ENCODE measurements at regions not wholly inside any gene's neighbourhood (a gene's known extent, or its start where the extent isn't known, plus 50 kb on each side); places are given as distances from the start of the nearest gene placed in this dataset.

DNA sequence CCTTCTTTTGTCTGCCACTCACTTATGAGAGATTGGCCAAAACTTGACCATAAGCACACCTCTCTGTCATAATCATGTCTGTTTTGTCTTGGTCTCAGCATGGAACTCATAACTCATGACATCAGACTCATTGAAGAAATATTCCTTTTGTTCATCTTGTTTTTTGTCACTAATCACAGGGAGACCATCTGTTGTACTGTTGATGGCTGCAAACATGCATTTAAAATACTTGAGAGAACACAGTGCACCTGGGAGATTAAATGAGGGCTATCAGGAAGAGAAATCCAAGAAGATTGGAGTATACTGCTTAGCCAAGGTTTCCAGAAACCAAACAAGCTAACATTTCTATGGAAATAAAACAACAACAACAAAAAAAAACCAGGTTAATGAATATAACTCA is 689.7 kb downstream of the EPM2A start:
- H3F3A ChIP-seq (ENCODE audit: low read length, unreplicated experiment): no peaks in the 10 kb centered on the region
- intact Hi-C loops (cut with micrococcal nuclease): no loop called here
- no peaks in the 10 kb centered on the region for H3K9me3 ChIP-seq (ENCODE audit: low read length)
- no peak for ATAC-seq
- no peak overlapping the region for H3K4me3 ChIP-seq (ENCODE audit: low read length)
- H4K20me1 ChIP-seq (ENCODE audit: low read length): no peaks in the 10 kb centered on the region
- H3K9me2 ChIP-seq (replicated peaks; ENCODE audit: low read length): no peaks in the 10 kb centered on the region
- H3K36me3 ChIP-seq (ENCODE audit: low read depth, low read length): no peaks in the 10 kb centered on the region
- H3K27ac ChIP-seq (ENCODE audit: low read length): no peak overlapping the region
- H3K9ac ChIP-seq (ENCODE audit: low read length): no peak overlapping the region
- no peaks in the 10 kb centered on the region for H3K79me2 ChIP-seq (ENCODE audit: low read length)
- H3K27me3 ChIP-seq (ENCODE audit: low read length): no peaks in the 10 kb centered on the region
- no peak overlapping the region for H3K4me2 ChIP-seq (ENCODE audit: low read length)
- no peak for TF ChIP-seq EZH2 (IDR thresholded peaks at IDR 0.05; ENCODE audit: low read length, unreplicated experiment)
- DNase-seq: no peak
- BruUV-seq (replicated peaks): no TSS peak
- H3K4me1 ChIP-seq (ENCODE audit: insufficient read depth, low read length): peaks cover 4% of the 10 kb centered on the region; the same call in 1 of the 2 replicates
- ChIA-PET CTCF (no interaction called here), POLR2A (ENCODE audit: unreplicated experiment) (no interaction called here)
- H2AFZ ChIP-seq (ENCODE audit: low read length): no peak overlapping the region

DNA sequence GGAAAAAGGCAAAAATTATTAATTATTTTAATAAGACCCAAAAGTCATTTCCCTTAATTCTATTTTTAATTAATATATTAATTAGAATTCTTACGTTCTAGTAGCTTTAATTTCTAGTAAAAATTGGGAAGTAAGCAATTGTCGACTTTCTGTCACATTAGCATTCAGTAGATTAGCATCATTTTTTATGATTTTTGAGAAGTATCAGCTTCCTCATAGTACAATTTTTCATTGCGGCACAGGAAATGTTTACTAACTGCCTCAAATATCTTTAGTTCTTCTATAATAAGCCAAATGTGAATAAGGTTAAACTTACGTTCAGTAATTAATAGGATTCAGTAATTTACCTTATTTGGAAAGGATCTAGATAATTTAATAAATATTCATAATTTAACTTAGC is 687.4 kb downstream of the EPM2A start:
- no TSS peak for BruUV-seq (replicated peaks)
- peaks cover 4% of the 10 kb centered on the region; the same call in 1 of the 2 replicates for H3K4me1 ChIP-seq (ENCODE audit: insufficient read depth, low read length)
- H3K9ac ChIP-seq (ENCODE audit: low read length): no peak overlapping the region
- POLR2A ChIA-PET (ENCODE audit: unreplicated experiment): no interaction called here
- no peaks in the 10 kb centered on the region for H4K20me1 ChIP-seq (ENCODE audit: low read length)
- H3K9me2 ChIP-seq (replicated peaks; ENCODE audit: low read length): no peaks in the 10 kb centered on the region
- TF ChIP-seq EZH2 (IDR thresholded peaks at IDR 0.05; ENCODE audit: low read length, unreplicated experiment) (no peak), EZH2phosphoT487 (IDR thresholded peaks at IDR 0.05; ENCODE audit: borderline replicate concordance, low read length) (no peak)
- TF ChIP-seq, protein P1, sequence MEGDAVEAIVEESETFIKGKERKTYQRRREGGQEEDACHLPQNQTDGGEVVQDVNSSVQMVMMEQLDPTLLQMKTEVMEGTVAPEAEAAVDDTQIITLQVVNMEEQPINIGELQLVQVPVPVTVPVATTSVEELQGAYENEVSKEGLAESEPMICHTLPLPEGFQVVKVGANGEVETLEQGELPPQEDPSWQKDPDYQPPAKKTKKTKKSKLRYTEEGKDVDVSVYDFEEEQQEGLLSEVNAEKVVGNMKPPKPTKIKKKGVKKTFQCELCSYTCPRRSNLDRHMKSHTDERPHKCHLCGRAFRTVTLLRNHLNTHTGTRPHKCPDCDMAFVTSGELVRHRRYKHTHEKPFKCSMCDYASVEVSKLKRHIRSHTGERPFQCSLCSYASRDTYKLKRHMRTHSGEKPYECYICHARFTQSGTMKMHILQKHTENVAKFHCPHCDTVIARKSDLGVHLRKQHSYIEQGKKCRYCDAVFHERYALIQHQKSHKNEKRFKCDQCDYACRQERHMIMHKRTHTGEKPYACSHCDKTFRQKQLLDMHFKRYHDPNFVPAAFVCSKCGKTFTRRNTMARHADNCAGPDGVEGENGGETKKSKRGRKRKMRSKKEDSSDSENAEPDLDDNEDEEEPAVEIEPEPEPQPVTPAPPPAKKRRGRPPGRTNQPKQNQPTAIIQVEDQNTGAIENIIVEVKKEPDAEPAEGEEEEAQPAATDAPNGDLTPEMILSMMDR (conservative IDR thresholded peaks at IDR 0.05; ENCODE audit: low read depth, low read length): no peak
- H3K79me2 ChIP-seq (ENCODE audit: low read length): no peaks in the 10 kb centered on the region
- no peaks in the 10 kb centered on the region for H3F3A ChIP-seq (ENCODE audit: low read length, unreplicated experiment)
- ATAC-seq: no peak
- no peaks in the 10 kb centered on the region for H3K36me3 ChIP-seq (ENCODE audit: low read depth, low read length)
- H3K27ac ChIP-seq (ENCODE audit: low read length): no peak overlapping the region
- no peak overlapping the region for H3K4me3 ChIP-seq (ENCODE audit: low read length)
- CTCF ChIA-PET: no interaction called here
- no peak overlapping the region for H2AFZ ChIP-seq (ENCODE audit: low read length)
- H3K9me3 ChIP-seq (ENCODE audit: low read length): no peaks in the 10 kb centered on the region
- no peak for DNase-seq
- H3K4me2 ChIP-seq (ENCODE audit: low read length): no peak overlapping the region
- H3K27me3 ChIP-seq (ENCODE audit: low read length): no peaks in the 10 kb centered on the region
- intact Hi-C loops (cut with micrococcal nuclease): no loop called here

DNA sequence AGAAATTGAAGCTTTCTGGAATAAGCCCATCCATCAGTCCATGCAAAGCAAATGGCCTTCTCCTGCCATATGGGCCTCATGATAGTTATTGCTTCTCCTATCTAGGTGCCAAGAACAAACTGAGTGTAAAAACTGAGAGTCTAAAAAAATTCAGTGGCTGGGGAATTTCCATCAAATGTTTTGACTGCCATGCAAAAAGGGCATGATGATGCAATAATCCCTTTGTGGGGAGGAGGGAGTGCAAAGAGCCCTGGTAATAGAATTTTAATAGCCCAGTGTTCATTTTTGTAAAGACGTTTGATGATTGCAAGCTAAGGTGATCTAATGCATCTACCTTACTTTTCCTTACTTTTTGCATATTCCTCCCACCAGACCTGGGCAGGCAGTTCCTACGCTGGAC is 683.7 kb downstream of the EPM2A start:
- Histone ChIP-seq H4K20me1 (ENCODE audit: low read length) (no peaks in the 10 kb centered on the region), H3K4me2 (ENCODE audit: low read length) (no peak overlapping the region), H3K4me1 (ENCODE audit: insufficient read depth, low read length) (no peaks in the 10 kb centered on the region), H3K79me2 (ENCODE audit: low read length) (no peaks in the 10 kb centered on the region), H3K9ac (ENCODE audit: low read length) (no peak overlapping the region), H3K27me3 (ENCODE audit: low read length) (no peaks in the 10 kb centered on the region), H3K9me3 (ENCODE audit: low read length) (no peaks in the 10 kb centered on the region), H2AFZ (ENCODE audit: low read length) (no peak overlapping the region), H3K36me3 (ENCODE audit: low read depth, low read length) (no peaks in the 10 kb centered on the region), H3F3A (ENCODE audit: low read length, unreplicated experiment) (no peaks in the 10 kb centered on the region), H3K9me2 (replicated peaks; ENCODE audit: low read length) (no peaks in the 10 kb centered on the region), H3K27ac (ENCODE audit: low read length) (no peak overlapping the region), H3K4me3 (ENCODE audit: low read length) (no peak overlapping the region)
- BruUV-seq (replicated peaks): no TSS peak
- DNase-seq: no peak
- ChIA-PET CTCF (no interaction called here), POLR2A (ENCODE audit: unreplicated experiment) (no interaction called here)
- ATAC-seq: no peak
- intact Hi-C loops (cut with micrococcal nuclease): no loop called here
- TF ChIP-seq EZH2 (IDR thresholded peaks at IDR 0.05; ENCODE audit: low read length, unreplicated experiment): no peak
- TF ChIP-seq, protein P1 (conservative IDR thresholded peaks at IDR 0.05; ENCODE audit: low read depth, low read length): no peak
- no peak for TF ChIP-seq EZH2phosphoT487 (IDR thresholded peaks at IDR 0.05; ENCODE audit: borderline replicate concordance, low read length)

All from PC-3 (cell line).